ENCODE measurements at regions not wholly inside any gene's neighbourhood (a gene's known extent, or its start where the extent isn't known, plus 50 kb on each side); places are given as distances from the start of the nearest gene placed in this dataset.

- H3K27me3 ChIP-seq (ENCODE audit: control insufficient read depth, insufficient read depth, low read length), result no peaks in the 10 kb centered on the region
- DNase-seq, result peak; percentile 21 to 55
- peaks cover 7% of the 10 kb centered on the region for H3K4me1 ChIP-seq (ENCODE audit: control insufficient read depth, insufficient read depth, low read length)
- no peak overlapping the region for H3K4me3 ChIP-seq (ENCODE audit: low read length)
- H3K36me3 ChIP-seq (ENCODE audit: control insufficient read depth, insufficient read depth, low read length), result no peaks in the 10 kb centered on the region
- no peak overlapping the region for H3K27ac ChIP-seq (ENCODE audit: low read length)
- H3K9me3 ChIP-seq (ENCODE audit: control insufficient read depth, low read depth, low read length), result no peaks in the 10 kb centered on the region
- WGBS (ENCODE audit: insufficient coverage, low lambda C conversion rate), result 60% methylated on average over 1 of the region's 3 CpGs
These were observed 667.1 kb upstream of the PKN2 start for GRCh38 chr1:88016947-88017346.

DNA sequence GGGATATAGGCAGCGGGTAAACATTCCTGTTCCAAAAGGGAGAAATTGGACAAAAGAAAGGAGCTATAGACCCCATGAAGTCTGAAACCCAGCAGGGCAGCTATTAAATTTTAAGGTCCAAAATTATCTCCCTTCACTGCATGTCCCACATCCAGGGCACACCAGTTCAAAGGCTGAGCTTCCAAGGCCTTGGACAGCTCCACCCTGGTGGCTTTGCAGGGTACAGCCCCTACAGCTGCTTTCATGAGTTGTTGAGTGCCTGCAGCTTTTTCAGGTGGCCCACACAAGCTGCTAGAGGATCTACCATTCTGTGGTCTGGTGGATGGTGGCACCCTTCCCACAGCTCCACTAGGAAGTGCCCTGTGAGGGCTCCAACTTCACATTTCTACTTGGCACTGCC is 662.5 kb upstream of the PKN2 start:
- WGBS (ENCODE audit: insufficient coverage, low lambda C conversion rate), result 0% methylated on average over 1 of the region's 1 CpG
- Histone ChIP-seq H3K27me3 (ENCODE audit: control insufficient read depth, insufficient read depth, low read length) (no peaks in the 10 kb centered on the region), H3K27ac (ENCODE audit: low read length) (no peak overlapping the region), H3K4me1 (ENCODE audit: control insufficient read depth, insufficient read depth, low read length) (no peaks in the 10 kb centered on the region), H3K36me3 (ENCODE audit: control insufficient read depth, insufficient read depth, low read length) (no peaks in the 10 kb centered on the region), H3K9me3 (ENCODE audit: control insufficient read depth, low read depth, low read length) (peaks cover 4% of the 10 kb centered on the region), H3K4me3 (ENCODE audit: low read length) (no peak overlapping the region)
- DNase-seq, result no peak

DNA sequence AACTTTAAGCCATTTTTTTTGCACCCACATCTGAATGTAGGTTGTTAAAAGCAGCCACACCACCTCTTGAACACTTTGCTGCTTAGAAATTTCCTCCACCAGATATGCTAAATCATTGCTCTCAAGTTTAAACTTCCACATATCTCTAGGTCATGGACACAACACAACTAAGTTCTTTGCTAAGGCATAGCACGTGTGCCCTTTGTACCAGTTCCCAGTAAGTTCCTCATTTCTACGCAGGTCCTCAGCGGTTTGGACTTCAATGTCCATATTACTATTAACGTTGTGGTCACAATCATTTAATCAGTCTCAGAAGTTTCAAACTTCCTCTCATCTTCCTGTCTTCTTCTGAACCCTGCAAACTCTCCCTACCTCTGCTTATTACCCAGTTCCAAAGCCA is 661.6 kb upstream of the PKN2 start:
- no peaks in the 10 kb centered on the region for H3K27me3 ChIP-seq (ENCODE audit: control insufficient read depth, insufficient read depth, low read length)
- H3K4me3 ChIP-seq (ENCODE audit: low read length), result no peak overlapping the region
- DNase-seq, result peak in 1 of 2 donors; percentile 15
- no peak overlapping the region for H3K27ac ChIP-seq (ENCODE audit: low read length)
- peaks cover 4% of the 10 kb centered on the region for H3K9me3 ChIP-seq (ENCODE audit: control insufficient read depth, low read depth, low read length)
- H3K36me3 ChIP-seq (ENCODE audit: control insufficient read depth, insufficient read depth, low read length), result no peaks in the 10 kb centered on the region
- 68% methylated on average over 2 of the region's 4 CpGs for WGBS (ENCODE audit: insufficient coverage, low lambda C conversion rate)
- H3K4me1 ChIP-seq (ENCODE audit: control insufficient read depth, insufficient read depth, low read length), result no peaks in the 10 kb centered on the region

DNA sequence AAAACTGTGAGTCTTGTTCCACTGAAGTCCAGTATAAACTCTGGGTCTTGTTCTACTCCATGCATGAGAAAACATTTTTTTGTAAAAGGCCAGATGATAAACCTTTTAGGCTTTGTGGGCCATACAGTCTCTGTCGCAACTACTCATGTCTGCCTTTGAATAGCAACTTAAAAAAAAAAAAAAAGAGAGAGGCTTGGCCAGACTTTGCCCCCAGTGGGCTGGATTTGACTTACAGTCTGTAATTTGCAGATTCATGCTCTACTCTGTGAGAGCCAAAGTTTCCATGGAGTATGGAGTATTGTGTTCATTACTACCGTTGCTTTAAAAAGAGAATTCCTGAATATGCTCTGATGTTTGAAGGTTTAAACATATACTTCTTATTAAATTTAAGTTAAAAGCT is 654.9 kb upstream of the PKN2 start:
- Histone ChIP-seq H3K27ac (ENCODE audit: low read length) (peak overlapping the region; percentile 60), H3K9me3 (ENCODE audit: control insufficient read depth, low read depth, low read length) (no peaks in the 10 kb centered on the region), H3K36me3 (ENCODE audit: control insufficient read depth, insufficient read depth, low read length) (no peaks in the 10 kb centered on the region), H3K4me3 (ENCODE audit: low read length) (no peak overlapping the region), H3K4me1 (ENCODE audit: control insufficient read depth, insufficient read depth, low read length) (peaks cover 12% of the 10 kb centered on the region), H3K27me3 (ENCODE audit: control insufficient read depth, insufficient read depth, low read length) (no peaks in the 10 kb centered on the region)
- WGBS (ENCODE audit: insufficient coverage, low lambda C conversion rate), result no CpG with 5 or more reads among the region's 2 CpGs
- peak; percentile 68 to 84 for DNase-seq

- no peak for DNase-seq
- no peaks in the 10 kb centered on the region for H3K36me3 ChIP-seq (ENCODE audit: control insufficient read depth, insufficient read depth, low read length)
- no peak overlapping the region for H3K4me3 ChIP-seq (ENCODE audit: low read length)
- peaks cover 12% of the 10 kb centered on the region for H3K4me1 ChIP-seq (ENCODE audit: control insufficient read depth, insufficient read depth, low read length)
- H3K9me3 ChIP-seq (ENCODE audit: control insufficient read depth, low read depth, low read length), result no peaks in the 10 kb centered on the region
- no peaks in the 10 kb centered on the region for H3K27me3 ChIP-seq (ENCODE audit: control insufficient read depth, insufficient read depth, low read length)
- peak overlapping the region; percentile 60 for H3K27ac ChIP-seq (ENCODE audit: low read length)
These were observed 654.2 kb upstream of the PKN2 start for GRCh38 chr1:88029899-88030298.

DNA sequence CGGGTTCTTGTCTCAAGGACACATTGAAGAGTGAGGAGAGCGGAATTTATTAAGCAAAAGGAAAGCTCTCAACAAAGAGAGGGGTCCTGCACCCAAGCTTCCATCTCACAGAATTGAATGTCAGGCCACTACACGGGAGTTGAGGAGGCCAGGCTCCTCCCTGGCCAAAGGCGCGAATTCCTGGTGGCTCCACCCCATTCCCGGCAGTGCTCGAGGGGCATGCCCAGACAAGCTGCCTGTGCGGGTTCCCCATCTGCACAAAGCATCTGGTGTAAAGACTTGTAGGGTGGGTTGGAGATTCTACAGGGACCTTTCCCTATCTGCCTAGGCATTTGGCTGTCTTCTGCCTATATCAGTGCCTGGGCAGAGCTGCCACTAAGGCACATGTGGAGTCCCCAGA is 648.5 kb upstream of the PKN2 start:
- Histone ChIP-seq H3K4me1 (ENCODE audit: control insufficient read depth, insufficient read depth, low read length) (no peaks in the 10 kb centered on the region), H3K27me3 (ENCODE audit: control insufficient read depth, insufficient read depth, low read length) (no peaks in the 10 kb centered on the region), H3K4me3 (ENCODE audit: low read length) (no peak overlapping the region), H3K36me3 (ENCODE audit: control insufficient read depth, insufficient read depth, low read length) (no peaks in the 10 kb centered on the region), H3K9me3 (ENCODE audit: control insufficient read depth, low read depth, low read length) (no peaks in the 10 kb centered on the region), H3K27ac (ENCODE audit: low read length) (no peak overlapping the region)
- DNase-seq, result no peak
- no CpG with 5 or more reads among the region's 8 CpGs for WGBS (ENCODE audit: insufficient coverage, low lambda C conversion rate)

GRCh38 chr1:88036345-88037014 is 647.6 kb upstream of the PKN2 start:
- H3K4me1 ChIP-seq (ENCODE audit: control insufficient read depth, insufficient read depth, low read length), result no peaks in the 10 kb centered on the region
- H3K4me3 ChIP-seq (ENCODE audit: low read length), result no peak overlapping the region
- H3K36me3 ChIP-seq (ENCODE audit: control insufficient read depth, insufficient read depth, low read length), result no peaks in the 10 kb centered on the region
- no CpG with 5 or more reads among the region's 12 CpGs for WGBS (ENCODE audit: insufficient coverage, low lambda C conversion rate)
- H3K27me3 ChIP-seq (ENCODE audit: control insufficient read depth, insufficient read depth, low read length), result no peaks in the 10 kb centered on the region
- no peak overlapping the region for H3K27ac ChIP-seq (ENCODE audit: low read length)
- DNase-seq, result no peak
- H3K9me3 ChIP-seq (ENCODE audit: control insufficient read depth, low read depth, low read length), result no peaks in the 10 kb centered on the region

DNA sequence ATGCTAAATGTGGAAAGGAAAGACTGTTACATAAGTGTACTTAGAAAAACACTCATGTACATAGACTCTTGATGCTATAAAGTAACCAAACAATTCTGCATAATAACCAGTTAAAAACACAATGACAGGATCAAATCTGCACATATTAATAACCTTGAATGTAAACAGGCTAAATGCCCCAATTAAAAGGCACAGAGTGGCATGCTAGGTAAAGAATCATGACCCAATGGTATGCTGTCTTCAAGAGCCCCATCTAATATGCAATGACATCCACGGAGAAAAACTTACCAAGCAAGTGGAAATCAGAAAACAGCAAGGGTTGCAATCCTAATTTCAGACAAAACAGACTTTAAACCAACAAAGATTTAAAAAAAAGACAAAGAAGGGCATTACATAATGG is 644.8 kb upstream of the PKN2 start:
- Histone ChIP-seq H3K4me1 (ENCODE audit: control insufficient read depth, insufficient read depth, low read length) (no peaks in the 10 kb centered on the region), H3K9me3 (ENCODE audit: control insufficient read depth, low read depth, low read length) (no peaks in the 10 kb centered on the region), H3K4me3 (ENCODE audit: low read length) (no peak overlapping the region), H3K27me3 (ENCODE audit: control insufficient read depth, insufficient read depth, low read length) (no peaks in the 10 kb centered on the region), H3K27ac (ENCODE audit: low read length) (no peak overlapping the region), H3K36me3 (ENCODE audit: control insufficient read depth, insufficient read depth, low read length) (no peaks in the 10 kb centered on the region)
- WGBS (ENCODE audit: insufficient coverage, low lambda C conversion rate), result 100% methylated on average over 1 of the region's 1 CpG
- DNase-seq, result no peak

DNA sequence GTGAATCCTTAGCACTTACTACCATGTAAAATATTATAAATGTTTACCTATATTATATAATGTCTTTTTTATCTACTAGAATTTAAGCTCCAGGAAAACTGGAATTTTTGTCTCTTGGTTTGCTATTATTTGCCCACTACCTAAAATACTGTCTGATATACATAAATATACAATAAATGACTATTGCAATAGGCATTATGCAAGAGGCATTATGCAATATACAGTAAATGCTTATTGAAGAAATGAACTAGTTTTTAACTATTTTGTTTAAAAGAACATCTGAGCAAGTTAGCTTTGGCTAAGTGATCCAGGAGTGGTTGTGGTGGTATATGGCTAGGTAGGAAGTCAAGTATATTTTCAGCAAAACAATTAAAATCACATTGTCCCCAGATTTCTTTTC is 640.2 kb upstream of the PKN2 start:
- no peak overlapping the region for H3K4me3 ChIP-seq (ENCODE audit: low read length)
- no peaks in the 10 kb centered on the region for H3K36me3 ChIP-seq (ENCODE audit: control insufficient read depth, insufficient read depth, low read length)
- H3K9me3 ChIP-seq (ENCODE audit: control insufficient read depth, low read depth, low read length), result no peaks in the 10 kb centered on the region
- H3K27me3 ChIP-seq (ENCODE audit: control insufficient read depth, insufficient read depth, low read length), result no peaks in the 10 kb centered on the region
- no peaks in the 10 kb centered on the region for H3K4me1 ChIP-seq (ENCODE audit: control insufficient read depth, insufficient read depth, low read length)
- no peak for DNase-seq
- no peak overlapping the region for H3K27ac ChIP-seq (ENCODE audit: low read length)

DNA sequence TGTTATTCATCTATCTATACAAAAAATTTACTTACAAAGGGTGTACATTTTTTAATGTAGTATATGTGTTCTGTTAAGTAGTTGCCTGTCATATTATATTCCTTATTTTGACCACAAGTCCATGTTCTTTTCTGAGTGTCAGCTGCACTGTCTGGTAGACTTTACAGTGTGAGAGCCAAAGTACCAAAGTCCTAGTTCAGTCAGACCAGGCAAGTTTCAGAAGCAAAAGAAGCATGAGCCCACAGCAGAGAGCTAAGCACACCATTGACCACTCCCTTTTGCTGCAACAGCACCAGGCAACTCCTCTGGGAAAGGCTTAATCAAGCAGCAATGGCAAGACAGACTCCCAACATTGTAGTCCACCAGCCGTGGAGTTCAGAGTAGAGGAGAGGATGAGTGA is 631.9 kb upstream of the PKN2 start:
- Histone ChIP-seq H3K36me3 (ENCODE audit: control insufficient read depth, insufficient read depth, low read length) (no peaks in the 10 kb centered on the region), H3K27ac (ENCODE audit: low read length) (peak overlapping the region; percentile 64), H3K9me3 (ENCODE audit: control insufficient read depth, low read depth, low read length) (no peaks in the 10 kb centered on the region), H3K4me1 (ENCODE audit: control insufficient read depth, insufficient read depth, low read length) (peaks cover 4% of the 10 kb centered on the region), H3K27me3 (ENCODE audit: control insufficient read depth, insufficient read depth, low read length) (no peaks in the 10 kb centered on the region), H3K4me3 (ENCODE audit: low read length) (no peak overlapping the region)
- peak; percentile 80 to 87 for DNase-seq
- no CpG with 5 or more reads among the region's 1 CpG for WGBS (ENCODE audit: insufficient coverage, low lambda C conversion rate)

DNA sequence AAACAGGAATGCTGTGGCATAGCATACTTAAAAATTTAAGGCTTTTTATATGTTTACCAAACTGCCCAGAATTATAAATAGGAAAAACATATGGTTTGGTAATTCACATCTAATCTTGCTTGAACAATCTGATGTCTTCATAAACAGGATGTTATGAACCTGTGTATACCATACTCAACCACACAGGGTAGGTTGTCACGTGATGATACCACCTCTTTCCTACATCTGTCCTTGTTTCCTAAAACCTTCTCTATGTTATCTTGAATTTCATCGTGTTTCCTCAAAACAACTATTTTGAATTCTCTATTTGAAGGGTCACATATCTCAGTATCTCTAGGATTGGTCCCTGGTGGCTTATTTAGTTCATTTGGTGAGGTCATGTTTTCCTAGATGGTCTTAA is 631.0 kb upstream of the PKN2 start:
- H3K9me3 ChIP-seq (ENCODE audit: control insufficient read depth, low read depth, low read length), result no peaks in the 10 kb centered on the region
- H3K4me1 ChIP-seq (ENCODE audit: control insufficient read depth, insufficient read depth, low read length), result peaks cover 4% of the 10 kb centered on the region
- H3K27ac ChIP-seq (ENCODE audit: low read length), result no peak overlapping the region
- no peaks in the 10 kb centered on the region for H3K27me3 ChIP-seq (ENCODE audit: control insufficient read depth, insufficient read depth, low read length)
- no peak overlapping the region for H3K4me3 ChIP-seq (ENCODE audit: low read length)
- no peak for DNase-seq
- H3K36me3 ChIP-seq (ENCODE audit: control insufficient read depth, insufficient read depth, low read length), result no peaks in the 10 kb centered on the region
- whole genome bisulfite sequencing (ENCODE audit: insufficient coverage, low lambda C conversion rate), result 80% methylated on average over 2 of the region's 2 CpGs
